Activated CD8-positive, alpha-beta memory T cell treated with anti-CD3 and anti-CD28 coated beads for 36 hours (primary cell): ENCODE measurements at regions not wholly inside any gene's neighbourhood (a gene's known extent, or its start where the extent isn't known, plus 50 kb on each side); places are given as distances from the start of the nearest gene placed in this dataset.
"Not testable (repeated sequence)": the region's sequence is repeated elsewhere in the genome, so short reads cannot be mapped to it uniquely, and the experiment has no call there.

Experiments
- CTCF ChIA-PET: fragments of 350-600 bp; sonication (Branson Sonifier 250); formaldehyde crosslinking; loops from one replicate; lab custom pipeline; 2021; ENCODE audit warnings: antibody characterized with exemption; lab: Charles Lee
- POLR2A ChIA-PET: fragments of 350-600 bp; sonication (Branson Sonifier 250); formaldehyde crosslinking; loops from one replicate; lab custom pipeline; 2021; ENCODE audit warnings: antibody characterized with exemption; lab: Charles Lee

GRCh38 chr18:10349561-10349960 lies 104.9 kb upstream of the APCDD1 start:
- ChIA-PET CTCF (no interaction called here), POLR2A (no interaction called here)

GRCh38 chr18:10350661-10351060 lies 103.8 kb upstream of the APCDD1 start:
- CTCF ChIA-PET: no interaction called here

GRCh38 chr18:10351219-10351818 lies 103.1 kb upstream of the APCDD1 start:
- ChIA-PET POLR2A (no interaction called here), CTCF (no interaction called here)

More at GRCh38 chr18:10350661-10351060, 103.8 kb upstream of the APCDD1 start:
- POLR2A ChIA-PET: no interaction called here

- POLR2A ChIA-PET: no interaction called here
- CTCF ChIA-PET: no interaction called here
These were observed 102.6 kb upstream of the APCDD1 start for GRCh38 chr18:10351858-10352257.

GRCh38 chr18:10352671-10353070 lies 101.8 kb upstream of the APCDD1 start:
- ChIA-PET CTCF (no interaction called here), POLR2A (no interaction called here)

GRCh38 chr18:10353791-10354190 lies 100.6 kb upstream of the APCDD1 start:
- CTCF ChIA-PET: no interaction called here
- POLR2A ChIA-PET: no interaction called here

GRCh38 chr18:10354241-10354811 lies 100.1 kb upstream of the APCDD1 start:
- ChIA-PET CTCF (no interaction called here), POLR2A (no interaction called here)

GRCh38 chr18:10354890-10355289 lies 99.5 kb upstream of the APCDD1 start:
- ChIA-PET CTCF (no interaction called here), POLR2A (no interaction called here)

- POLR2A ChIA-PET: not testable (repeated sequence)
These were observed 97.4 kb upstream of the APCDD1 start for GRCh38 chr18:10356999-10357398.

GRCh38 chr18:10361660-10362059 lies 92.8 kb upstream of the APCDD1 start:
- POLR2A ChIA-PET: no interaction called here
- CTCF ChIA-PET: no interaction called here

More at GRCh38 chr18:10356999-10357398, 97.4 kb upstream of the APCDD1 start:
- CTCF ChIA-PET: not testable (repeated sequence)

GRCh38 chr18:10365021-10365500 lies 89.4 kb upstream of the APCDD1 start:
- POLR2A ChIA-PET: no interaction called here
- CTCF ChIA-PET: no interaction called here

GRCh38 chr18:10365901-10366300 lies 88.5 kb upstream of the APCDD1 start:
- POLR2A ChIA-PET: no interaction called here
- CTCF ChIA-PET: no interaction called here

GRCh38 chr18:10367836-10368235 lies 86.6 kb upstream of the APCDD1 start:
- ChIA-PET CTCF (no interaction called here), POLR2A (no interaction called here)

GRCh38 chr18:10368456-10369453 lies 85.7 kb upstream of the APCDD1 start:
- POLR2A ChIA-PET: no interaction called here
- CTCF ChIA-PET: no interaction called here

GRCh38 chr18:10370716-10371115 lies 83.7 kb upstream of the APCDD1 start:
- POLR2A ChIA-PET: no interaction called here
- CTCF ChIA-PET: no interaction called here

GRCh38 chr18:10371165-10371564 lies 83.3 kb upstream of the APCDD1 start:
- ChIA-PET CTCF (interaction anchor here (1.1 kb wide), 1 partner anchor 29 kb away, joined by 3 read pairs; no protein-coding TSS in a partner anchor), POLR2A (no interaction called here)

- POLR2A ChIA-PET: no interaction called here
These were observed 80.2 kb upstream of the APCDD1 start for GRCh38 chr18:10374195-10374594.

GRCh38 chr18:10374636-10375293 lies 79.7 kb upstream of the APCDD1 start:
- ChIA-PET CTCF (no interaction called here), POLR2A (no interaction called here)

More at GRCh38 chr18:10374195-10374594, 80.2 kb upstream of the APCDD1 start:
- CTCF ChIA-PET: no interaction called here

GRCh38 chr18:10376731-10377130 lies 77.7 kb upstream of the APCDD1 start:
- POLR2A ChIA-PET: no interaction called here

GRCh38 chr18:10377956-10378355 lies 76.5 kb upstream of the APCDD1 start:
- CTCF ChIA-PET: no interaction called here
- POLR2A ChIA-PET: no interaction called here

More at GRCh38 chr18:10376731-10377130, 77.7 kb upstream of the APCDD1 start:
- CTCF ChIA-PET: no interaction called here
